DMS 273 (cell line): ENCODE measurements at regions not wholly inside any gene's neighbourhood (a gene's known extent, or its start where the extent isn't known, plus 50 kb on each side); places are given as distances from the start of the nearest gene placed in this dataset.
"Not testable (repeated sequence)": the region's sequence is repeated elsewhere in the genome, so short reads cannot be mapped to it uniquely, and the experiment has no call there.

Experiments used
- DNase-seq: peaks from one replicate; lab custom pipeline; 2025; ENCODE audit not compliant: unreplicated experiment; lab: John Stamatoyannopoulos, UW

DNA sequence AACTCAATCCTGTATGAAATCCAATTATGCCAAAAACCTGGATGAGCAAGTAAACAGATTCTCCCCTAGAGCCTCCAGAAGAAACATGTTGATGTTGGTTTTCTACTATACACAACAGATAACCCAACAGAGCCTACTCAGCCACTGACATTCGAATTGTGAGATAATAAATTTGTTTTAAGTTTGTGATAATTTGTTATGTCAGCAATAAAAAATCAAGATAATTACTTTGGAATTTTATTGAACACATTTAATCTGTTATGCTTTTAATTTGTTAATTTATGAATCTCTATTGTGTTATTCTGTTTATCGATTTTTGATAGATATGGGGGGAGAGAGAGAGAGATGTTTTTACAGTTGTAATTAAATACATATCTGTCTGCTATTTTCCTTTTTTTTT lies 1016.1 kb upstream of the PCDH7 start:
- DNase-seq, result no peak

DNA sequence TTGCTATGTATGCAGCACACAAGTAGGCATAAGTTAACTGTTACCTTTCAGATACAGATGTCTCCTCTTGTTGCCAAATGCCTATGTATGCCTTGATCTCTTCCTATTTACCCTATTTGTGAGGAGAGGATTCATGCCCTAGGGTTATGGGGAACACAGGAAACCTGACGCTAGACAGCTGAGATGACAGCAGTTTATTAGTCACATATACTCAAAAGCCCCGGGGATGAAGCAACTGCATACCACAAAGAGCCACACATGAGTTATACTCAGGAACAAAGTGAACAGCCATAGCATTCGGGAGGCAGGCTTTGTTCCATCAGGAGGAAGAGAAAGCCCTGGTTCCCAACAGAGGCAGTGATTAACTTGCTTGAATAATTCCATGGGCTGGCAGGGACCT lies 1011.7 kb upstream of the PCDH7 start:
- DNase-seq, result no peak

DNA sequence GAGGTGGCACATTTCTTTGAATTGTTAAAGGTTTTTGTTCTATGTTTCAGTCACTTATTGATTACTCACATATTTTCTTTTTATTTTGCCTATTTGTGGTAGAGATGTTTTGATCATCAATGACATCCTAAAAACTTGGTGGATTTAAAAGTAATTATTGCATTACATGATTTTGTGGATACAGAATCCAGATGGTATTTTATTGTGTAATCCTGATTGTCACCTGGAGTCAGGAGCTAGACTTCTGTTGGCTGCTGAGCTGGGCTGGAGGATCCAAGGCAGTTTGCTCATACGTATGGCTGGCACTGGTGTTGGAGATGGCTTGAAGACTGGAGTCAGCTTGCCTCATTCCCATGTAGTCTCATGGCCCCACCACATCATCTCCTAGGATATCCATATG lies 1009.6 kb upstream of the PCDH7 start:
- DNase-seq, result no peak

DNA sequence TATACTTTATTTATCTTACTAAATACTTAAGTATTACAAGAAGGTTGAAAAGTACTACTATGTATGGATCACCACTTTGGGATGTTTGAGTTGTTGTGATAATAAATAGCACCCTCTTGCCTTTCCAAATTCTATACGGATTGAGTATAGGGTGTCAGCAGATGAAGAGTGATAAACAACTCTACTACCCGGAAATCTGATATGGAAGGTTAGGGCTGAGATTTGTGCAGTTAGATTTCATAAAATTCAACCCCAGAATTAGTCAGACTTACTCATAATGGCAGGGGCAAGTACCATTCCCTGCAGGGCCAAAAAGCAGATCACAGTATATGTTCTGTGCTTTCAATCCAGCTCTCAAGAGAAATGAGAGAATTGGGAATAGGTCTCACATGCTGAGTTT lies 1008.9 kb upstream of the PCDH7 start:
- DNase-seq, result no peak

DNA sequence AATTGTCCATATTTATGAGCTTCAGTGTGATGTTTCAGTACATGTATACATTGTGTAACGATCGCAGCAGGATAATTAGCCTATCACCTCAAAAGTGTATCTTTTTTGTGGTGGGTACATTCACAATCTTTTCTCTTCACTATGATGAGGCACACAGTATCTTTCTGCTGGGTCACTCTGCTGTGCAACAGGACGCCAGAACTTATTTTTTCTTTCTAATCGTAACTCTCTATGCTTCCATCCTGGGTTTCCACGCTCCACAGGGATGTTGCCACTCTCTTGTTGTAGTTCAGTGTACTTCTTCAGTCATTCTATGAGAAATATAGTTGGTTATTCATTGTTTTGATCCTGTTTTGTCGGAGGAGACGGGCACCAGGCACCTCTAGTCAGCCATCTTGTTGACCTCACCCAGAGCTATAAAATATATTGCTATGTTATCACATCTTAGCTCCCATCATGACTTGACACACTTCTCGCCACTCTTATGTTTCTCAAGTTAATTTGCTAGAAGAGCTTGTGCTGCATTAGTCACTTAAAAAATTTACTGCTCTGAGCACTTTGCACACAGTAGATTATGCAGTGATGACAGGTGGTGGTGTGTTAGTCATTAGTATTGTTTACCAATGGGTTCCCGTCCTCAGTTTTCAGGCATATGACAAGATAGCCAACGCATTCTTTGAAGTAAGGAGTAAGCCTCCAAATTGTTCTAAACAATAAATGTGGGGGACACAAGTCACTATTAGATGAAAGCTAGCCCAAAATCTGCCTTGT lies 1002.7 kb upstream of the PCDH7 start:
- DNase-seq, result no peak

DNA sequence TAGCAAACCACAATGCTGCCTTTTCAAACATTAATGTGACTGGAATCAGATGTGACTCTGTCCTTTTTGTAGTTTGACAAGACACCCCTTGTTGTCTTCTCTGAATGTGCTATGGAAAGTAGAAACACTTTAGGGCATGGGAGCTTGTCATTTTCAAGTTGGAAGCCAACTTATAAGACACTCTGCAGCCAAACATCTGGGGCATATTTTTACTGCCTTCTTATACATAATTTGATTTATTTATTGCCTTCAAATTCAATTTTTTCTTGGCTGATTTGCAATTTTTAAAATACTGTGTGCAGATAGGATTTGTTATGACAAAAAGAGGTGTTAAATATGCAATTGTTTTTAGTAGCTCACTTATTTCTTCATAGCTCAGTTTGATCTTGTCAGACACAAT lies 1002.0 kb upstream of the PCDH7 start:
- DNase-seq, result no peak

DNA sequence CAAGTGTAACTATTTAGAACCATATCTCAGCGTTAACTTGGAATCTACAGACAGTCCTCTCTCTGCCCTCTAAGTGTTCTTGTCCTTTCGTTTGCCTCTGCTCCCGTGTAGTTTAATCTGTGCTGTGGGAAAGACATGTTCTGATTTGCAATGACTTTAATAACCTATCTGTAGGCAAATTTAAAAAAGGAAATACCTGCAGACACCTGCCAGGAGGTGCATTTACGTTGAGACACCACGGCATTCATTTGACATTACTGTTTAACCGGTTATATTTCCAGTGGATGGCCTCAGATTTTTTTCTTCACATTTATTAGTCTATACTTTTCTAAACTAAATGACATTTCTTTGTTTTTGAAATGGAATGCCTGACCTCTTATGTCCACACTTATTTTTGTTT lies 997.9 kb upstream of the PCDH7 start:
- no peak for DNase-seq

DNA sequence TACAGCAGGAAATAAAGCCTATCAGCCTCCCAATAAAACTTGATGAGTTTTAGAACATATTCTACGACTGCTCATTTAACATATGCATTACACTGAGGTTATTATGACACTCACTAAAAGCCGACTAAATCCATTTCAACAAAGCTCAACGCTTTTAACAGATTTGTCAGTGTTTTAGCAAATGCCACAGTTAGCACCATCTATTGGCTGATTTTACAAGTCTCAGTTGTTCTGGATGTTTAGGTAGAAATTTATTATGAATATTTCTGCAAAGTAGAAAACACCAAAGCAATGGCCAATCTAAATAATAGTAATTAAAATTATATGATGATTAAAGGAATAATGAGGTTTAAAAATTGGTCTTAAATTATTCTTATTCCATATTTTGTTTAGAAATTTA lies 993.2 kb upstream of the PCDH7 start:
- no peak for DNase-seq

DNA sequence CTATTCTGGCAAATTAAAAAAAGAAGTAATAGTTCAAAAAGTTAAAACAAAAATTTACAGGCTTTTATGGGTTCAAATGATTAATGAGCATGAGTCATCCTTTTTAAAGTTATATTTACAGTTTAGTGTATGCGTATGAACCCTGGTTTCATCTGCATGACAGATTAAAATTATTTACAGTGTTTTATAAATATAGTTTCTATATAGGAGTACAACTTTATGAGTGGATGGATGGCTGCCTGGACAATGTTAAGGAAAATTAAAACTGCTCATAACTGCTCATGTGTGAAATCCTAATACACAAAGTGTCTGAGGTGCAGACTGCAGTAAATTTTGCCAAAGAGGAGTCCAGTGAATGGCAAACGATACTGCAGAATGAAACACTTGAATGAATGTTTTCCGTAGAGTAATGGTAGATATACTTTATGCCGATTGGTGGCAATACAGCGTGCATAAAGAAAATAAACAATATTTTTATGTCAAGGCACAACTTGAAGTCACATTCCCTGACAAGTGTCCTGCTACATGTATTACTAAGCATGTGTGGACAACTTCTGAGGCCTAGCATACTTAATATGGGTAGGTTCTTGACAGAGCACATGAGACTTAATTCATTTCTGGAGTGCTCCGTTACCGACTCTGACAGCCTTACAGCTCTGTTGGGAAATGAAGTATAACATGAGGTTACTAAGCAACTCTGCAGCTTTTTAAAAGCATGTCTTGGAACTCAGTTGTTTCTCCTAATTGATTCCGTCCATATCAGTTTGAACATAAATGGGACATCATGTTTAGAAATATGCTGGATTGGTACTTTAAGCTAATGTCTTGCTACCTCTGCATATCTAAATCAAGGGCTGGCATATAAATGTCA lies 985.6 kb upstream of the PCDH7 start:
- DNase-seq, result no peak

DNA sequence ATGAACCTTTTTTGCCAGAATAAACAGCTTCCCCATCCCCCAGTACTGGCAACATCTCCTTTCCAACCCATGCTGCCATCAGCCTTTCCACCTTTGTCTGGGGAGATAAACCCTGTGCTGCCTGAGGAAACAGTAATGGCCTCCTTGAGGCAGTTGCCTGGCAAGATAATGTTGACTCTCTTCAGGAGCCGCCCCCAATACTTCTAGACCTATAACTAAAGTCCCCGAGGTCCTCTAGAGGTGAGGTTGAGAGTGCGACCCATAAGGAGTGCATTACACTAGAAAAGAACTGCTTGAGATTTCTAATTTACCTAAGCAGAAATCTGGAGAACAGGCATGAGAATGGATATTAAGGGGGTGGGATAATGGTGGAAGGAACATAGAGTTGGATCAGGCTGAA lies 963.2 kb upstream of the PCDH7 start:
- DNase-seq, result no peak

DNA sequence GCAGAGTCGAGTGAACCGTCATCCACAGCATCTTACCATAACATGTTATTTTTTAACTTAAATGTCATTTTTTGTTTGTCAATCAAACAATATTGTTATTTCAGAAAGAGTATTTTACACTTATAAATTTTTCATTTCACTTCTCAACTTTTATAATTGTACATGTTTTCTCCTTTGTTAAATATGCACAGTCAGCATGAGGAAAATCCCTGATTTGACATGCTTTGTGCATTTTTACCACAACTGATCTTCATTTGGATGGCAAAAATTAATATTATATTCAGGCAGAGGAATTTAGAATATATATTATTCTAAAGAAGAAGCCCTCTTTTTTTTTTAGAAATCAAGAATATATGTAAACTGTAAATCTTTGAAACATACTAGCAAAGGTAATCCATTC lies 958.0 kb upstream of the PCDH7 start:
- no peak for DNase-seq

DNA sequence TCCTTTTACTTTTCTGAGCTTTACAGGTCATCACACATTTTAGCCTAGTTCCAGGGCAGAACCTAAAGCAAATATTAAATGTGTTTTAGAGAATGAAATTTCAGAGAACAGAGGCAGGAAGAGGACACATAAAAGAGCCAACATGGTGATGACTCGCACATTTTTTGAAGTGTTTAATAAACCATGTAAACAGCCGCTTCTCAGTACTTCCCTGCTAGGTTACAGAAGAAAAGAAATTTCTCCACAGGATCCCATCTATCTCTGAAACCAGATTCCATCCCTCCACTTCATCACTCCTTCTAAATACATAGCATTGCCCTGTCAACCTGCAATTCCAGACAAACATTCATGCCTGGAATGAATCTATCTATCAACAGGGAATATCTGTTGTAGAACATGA lies 949.5 kb upstream of the PCDH7 start:
- no peak for DNase-seq

DNA sequence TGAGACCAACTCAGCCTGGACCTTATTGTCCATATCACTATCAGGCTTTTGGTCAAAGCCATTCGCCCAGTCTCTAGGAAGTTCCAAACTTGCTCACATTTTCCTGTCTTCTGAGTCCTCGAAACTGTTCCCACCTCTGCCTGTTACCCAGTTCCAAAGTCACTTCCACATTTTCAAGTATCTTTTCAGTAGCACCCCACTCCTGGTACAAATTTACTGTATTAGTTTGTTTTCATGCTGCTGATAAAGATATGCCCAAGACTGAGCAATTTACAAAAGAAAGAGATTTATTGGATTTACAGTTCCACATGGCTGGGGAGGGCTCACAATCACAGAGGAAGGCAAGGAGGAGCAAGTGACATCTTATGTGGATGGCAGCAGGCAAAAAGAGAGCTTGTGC lies 932.0 kb upstream of the PCDH7 start:
- DNase-seq, result not testable (repeated sequence)

DNA sequence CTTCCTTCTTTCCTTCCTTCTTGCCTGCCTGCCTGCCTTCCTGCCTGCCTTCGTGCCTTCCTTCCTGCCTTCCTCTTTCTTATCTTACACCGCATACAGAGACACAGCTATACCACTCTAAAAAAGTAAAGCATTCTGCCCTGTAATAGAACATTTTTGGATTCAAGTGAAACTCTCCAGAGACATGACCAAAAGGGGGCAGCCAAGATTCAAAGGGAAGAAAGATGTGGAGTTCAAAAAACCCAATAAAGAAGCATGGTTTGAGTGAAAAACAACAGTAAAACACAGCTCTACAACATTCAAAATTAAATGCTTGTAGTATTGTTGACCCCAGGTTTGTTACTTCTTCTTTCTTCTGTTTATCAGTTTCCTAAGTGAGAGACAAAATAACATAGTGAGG lies 914.9 kb upstream of the PCDH7 start:
- DNase-seq, result peak; percentile 4

DNA sequence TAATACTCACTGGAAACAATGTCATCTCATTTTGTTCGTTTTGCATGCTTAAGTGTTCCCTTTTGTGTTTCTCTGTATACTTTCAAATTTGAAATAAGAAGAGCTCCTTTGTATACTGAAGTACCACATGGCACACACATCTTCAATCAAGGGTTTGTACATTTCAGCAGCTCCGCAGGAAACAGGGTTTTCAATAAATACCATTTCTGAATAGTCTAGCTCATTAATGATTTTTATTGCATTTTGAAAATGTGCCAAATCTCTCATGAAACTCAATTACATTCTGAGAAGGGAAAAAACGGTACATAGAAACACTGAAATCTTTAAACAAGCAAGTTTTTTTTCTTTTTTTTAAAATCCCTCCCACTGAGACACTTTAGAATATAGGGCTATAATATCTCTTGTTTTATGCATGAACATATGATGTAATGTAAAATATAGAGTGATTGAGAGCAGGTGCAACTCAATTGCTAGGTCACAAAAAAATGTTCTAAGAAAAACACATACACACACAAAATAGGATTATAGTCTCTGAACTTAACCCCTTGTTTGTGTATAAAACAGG lies 914.2 kb upstream of the PCDH7 start:
- no peak for DNase-seq

DNA sequence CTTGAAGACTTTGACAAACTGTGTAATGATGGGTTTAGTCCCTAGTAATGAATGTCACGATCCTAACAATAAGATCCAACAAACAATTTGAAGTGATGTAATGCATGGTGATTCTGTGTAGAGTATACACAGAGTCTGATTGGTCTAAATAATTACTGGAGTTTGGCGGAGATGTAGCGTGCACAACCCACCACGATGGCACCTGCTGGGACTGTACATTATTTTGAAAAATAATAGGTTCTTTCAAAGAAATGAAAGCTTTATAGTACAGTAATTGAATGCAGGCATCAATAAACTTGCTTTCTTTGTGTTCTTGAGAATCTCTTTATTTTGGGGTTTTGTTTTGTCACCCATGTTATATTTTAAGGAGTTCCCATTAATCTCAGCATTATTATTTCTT lies 902.2 kb upstream of the PCDH7 start:
- DNase-seq, result no peak

DNA sequence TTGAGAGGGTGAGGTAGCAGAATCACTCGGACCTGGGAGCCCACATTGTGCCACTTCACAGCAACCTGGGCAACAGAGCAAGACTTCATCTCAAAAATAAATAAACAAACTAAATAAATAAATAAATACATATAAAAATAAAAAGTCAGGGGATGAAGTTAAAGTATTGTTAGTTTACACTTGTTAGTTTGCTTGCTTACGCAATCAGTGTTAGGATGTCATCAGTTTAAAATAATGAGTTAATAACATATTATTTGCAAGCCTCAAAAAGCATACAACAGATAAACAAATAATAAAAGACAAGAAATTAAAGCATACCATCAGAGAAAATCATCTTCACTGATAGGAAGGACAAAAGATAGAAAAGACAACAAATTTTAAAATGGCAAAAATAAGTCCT lies 891.1 kb upstream of the PCDH7 start:
- DNase-seq, result no peak

DNA sequence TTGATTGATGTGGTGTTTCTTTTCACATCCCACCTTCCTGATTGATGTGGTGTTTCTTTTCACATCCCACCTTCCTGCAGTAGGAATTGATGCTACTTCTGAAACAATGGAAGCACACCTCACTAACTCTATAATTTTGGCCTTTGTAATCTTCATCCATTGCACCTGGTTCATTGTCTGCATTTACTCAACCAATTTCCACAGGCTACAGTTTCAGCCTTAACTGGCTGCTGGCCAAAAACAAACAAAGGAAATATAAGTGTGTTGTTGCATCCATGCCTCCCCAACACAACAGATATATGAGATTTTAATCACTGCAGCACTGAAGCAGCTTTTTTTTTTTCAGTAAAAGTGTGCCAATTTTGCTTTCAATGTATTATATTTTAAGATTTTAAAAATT lies 867.6 kb upstream of the PCDH7 start:
- no peak for DNase-seq

DNA sequence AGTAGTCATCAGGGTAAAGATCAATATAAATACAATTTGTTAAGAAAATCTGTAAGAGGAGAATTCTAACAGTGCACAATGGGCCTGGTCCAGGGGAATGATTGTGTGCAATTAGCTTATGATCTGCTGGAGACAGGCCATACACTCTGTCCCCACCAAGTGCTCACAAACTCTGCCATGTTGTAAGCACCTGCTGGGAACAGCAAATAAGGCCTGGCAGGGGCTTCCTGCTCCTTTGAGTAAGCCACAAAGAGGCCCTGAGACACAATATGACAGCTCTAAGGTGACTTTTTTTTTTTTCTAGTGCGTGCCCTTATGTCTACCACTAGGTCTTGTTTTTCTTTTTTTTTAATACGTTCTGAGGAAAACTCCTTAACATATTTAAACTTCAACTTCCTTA lies 866.3 kb upstream of the PCDH7 start:
- DNase-seq, result no peak

DNA sequence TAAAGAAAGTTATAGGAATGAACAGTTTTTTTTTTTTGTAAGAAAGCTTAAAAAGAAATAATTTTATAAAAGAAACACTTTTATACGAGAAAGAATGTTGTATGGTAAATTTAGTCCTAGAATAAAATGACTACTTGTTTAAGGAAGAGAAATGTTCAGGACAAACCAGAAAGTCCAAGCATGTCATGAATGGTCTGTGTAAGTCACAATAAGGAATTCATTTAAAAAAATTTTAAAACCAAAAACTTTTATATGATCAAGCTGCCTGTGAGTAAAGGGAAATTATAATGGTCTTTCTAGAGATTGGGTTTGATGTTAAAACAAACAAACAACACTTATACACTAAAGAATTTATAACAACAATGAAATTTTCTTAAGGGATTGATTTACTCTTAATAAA lies 858.9 kb upstream of the PCDH7 start:
- DNase-seq, result peak; percentile 0

DNA sequence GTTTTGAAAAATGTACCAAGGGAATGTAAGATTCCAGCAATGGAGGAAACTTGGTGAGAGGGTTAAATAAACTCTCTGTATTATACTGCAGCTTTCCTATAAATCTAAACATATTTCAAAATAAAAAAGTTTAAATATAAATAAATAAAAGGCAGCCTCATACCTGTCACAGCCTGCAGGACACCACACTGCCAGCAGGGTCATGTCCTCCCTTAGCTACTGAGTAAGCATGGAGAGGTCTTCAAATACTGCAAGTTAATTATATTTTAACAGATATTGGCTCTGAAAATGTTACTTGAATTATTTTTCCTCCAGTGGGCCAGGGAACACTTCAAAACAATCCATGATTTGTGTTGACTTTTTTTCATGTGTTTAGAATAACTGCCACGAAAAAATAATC lies 852.8 kb upstream of the PCDH7 start:
- DNase-seq, result no peak

DNA sequence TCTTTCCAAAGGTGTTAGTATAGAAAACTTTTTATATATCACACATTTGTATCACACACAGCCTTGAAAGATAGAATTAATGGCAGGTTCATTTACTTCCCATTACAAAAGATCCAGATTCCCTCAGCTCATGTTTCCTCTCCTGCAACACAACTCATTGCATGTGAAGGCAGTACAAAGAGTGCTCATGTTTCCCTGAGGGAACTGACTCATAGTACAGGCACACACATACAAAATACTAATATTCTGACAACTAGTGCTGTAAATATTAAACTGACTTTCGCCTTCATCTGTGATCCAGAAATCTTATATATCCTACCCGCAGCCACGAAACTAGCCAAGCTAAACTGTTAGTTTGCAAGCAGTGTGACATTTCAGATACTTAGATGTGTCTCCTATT lies 819.8 kb upstream of the PCDH7 start:
- DNase-seq, result no peak
